Right ventricle myocardium inferior (tissue), 1 donor: ENCODE measurements at regions not wholly inside any gene's neighbourhood (a gene's known extent, or its start where the extent isn't known, plus 50 kb on each side); places are given as distances from the start of the nearest gene placed in this dataset.

Source experiments
- ATAC-seq: fragments of 200-7000 bp; cut with Tn5 transposase; one replicate; pipeline ENCODE4 v1.9.1; 2020; ENCODE audit warnings: mild to moderate bottlenecking, moderate library complexity
- DNase-seq: peaks from one replicate; pipeline ENCODE4 v3.0.0; 2021; ENCODE audit errors: missing footprints
- intact Hi-C: fragments of 100-400 bp; cut with DNase I; formaldehyde crosslinking; loops from one replicate; pipeline ENCODE4 v1.11.0; 2022
- donor health status: DM: no; HTN: yes; CAD: no; lungs with severe emphysema.

DNA sequence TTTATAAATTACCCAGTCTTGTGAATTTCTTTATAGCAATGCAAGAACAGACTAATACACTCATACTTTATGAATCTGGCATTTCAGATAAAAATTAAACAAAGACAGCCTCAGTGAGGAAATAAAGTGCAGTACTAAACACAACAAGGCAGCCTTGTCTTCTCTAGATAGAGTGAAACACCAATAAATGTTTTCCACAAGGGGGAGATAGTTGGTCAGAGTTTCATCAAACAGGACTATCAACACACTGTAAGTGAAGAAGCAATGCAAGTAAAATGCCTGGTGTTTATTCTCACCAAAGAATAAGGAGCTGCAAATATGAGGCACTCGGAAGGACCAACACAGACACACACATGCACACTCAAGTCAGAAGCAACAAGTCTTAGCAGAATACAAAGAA lies 62.8 kb downstream of the FAM9B start:
- intact Hi-C loops = loop anchor here (2.0 kb wide), 1 partner anchor 738 kb away; no protein-coding TSS in a partner anchor
- DNase-seq (no peak), ATAC-seq (no peak)

GRCh38 chrX:8969378-8969777 lies 64.5 kb downstream of the FAM9B start:
- ATAC-seq = no peak
- no peak for DNase-seq
- intact Hi-C loops = no loop called here

GRCh38 chrX:8967461-8967860 lies 66.5 kb downstream of the FAM9B start:
- intact Hi-C loops = no loop called here
- DNase-seq (no peak), ATAC-seq (no peak)

GRCh38 chrX:8960957-8961468 lies 72.9 kb downstream of the FAM9B start:
- no peak for ATAC-seq
- intact Hi-C loops = no loop called here

GRCh38 chrX:8955511-8955910 lies 78.4 kb downstream of the FAM9B start:
- DNase-seq (no peak), ATAC-seq (no peak)
- intact Hi-C loops = no loop called here

More at GRCh38 chrX:8960957-8961468, 72.9 kb downstream of the FAM9B start:
- no peak for DNase-seq

GRCh38 chrX:8946563-8946962 lies 87.4 kb downstream of the FAM9B start:
- intact Hi-C loops = no loop called here

GRCh38 chrX:8939322-8939721 lies 94.6 kb downstream of the FAM9B start:
- intact Hi-C loops = no loop called here
- no peak for DNase-seq
- no peak for ATAC-seq

More at GRCh38 chrX:8946563-8946962, 87.4 kb downstream of the FAM9B start:
- no peak for ATAC-seq
- DNase-seq = no peak

GRCh38 chrX:8927701-8928100 lies 106.2 kb downstream of the FAM9B start:
- ATAC-seq (no peak), DNase-seq (no peak)
- intact Hi-C loops = no loop called here

DNA sequence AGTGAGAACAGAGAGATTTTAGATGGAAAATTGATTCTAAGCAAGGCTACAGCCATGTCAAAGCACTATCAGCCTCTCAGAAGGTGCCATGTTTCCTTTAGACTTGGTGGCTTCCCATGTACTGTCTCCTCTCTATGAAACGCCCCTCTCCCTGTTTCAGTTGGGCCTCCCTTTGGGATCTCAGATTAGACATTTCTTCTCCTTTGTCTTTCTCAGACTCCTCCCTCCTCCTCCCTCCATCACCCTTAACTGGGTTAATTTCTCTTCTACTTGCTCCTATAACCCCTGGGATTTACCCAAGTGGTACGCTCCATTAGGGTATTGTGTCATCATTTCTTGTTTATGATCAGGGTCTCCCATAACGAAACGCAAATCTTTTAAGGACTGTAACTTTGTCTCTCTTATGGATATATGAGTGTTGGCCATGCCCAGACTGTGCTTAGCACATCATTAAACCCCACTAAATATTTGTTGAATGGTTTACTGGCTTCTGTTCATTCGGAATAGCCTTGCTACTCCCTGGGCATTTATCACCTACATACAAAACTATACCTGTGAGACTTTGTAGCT lies 106.8 kb downstream of the FAM9B start:
- intact Hi-C loops = no loop called here
- ATAC-seq (no peak), DNase-seq (no peak)

DNA sequence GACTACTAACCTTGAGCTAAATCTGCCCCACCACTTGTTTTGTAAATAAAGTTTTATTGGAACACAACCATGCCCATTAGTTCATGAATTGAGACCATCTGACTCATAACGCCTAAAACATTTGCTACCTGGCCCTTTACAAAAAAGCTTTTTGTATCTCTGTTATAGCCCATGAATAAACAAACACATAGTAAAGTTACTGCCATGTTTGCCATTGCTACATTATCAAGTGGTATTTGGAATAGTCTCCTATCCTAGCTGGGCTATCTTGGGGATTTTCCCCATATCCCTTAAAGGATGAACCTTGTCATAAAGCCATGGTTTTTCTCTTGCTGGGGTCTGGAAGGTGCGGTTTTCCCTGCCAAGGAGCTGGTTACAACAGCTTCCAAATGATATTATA lies 112.3 kb downstream of the FAM9B start:
- DNase-seq = no peak
- intact Hi-C loops = no loop called here
- ATAC-seq = no peak

DNA sequence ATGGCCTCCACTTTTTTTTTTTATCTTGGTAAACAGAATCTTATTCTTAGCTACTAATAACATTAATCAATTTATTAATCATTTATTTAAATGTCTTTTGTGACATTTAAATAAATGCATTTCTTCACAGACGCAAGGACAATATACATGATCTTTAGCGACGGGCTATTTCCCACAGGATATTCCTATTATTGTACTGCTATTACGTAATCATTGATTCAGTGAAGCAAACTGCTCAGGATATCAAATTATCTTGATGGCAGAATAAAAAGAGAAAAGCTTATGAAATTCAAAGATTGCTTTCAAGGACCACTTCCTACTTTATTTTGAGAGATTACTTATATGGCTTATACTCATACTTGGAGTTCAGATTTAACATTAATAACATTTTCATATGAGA lies 114.1 kb downstream of the FAM9B start:
- ATAC-seq = no peak
- intact Hi-C loops = no loop called here
- no peak for DNase-seq

DNA sequence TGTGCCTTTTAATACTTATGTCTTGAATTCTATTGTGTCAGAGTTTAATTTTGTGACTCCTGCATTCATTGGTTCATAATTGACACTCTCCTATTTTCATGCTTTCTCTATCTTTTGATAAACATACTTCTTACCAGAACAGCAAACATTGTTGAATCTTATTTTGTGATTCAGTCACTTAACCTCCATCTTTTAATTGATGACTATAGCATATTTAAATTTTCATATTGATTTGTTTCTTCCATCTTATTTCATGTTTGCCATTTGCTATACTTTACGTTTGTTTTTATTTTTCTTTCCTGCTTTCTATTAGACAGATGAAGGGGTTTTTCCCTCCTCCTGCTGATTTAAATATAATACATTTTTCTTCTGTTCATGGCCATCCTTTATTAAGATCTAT lies 115.5 kb upstream of the FAM9A start:
- DNase-seq (no peak), ATAC-seq (no peak)
- intact Hi-C loops = no loop called here

- DNase-seq = no peak
- intact Hi-C loops = no loop called here
- ATAC-seq = no peak
These were observed 113.5 kb upstream of the FAM9A start for GRCh38 chrX:8914681-8915080.

DNA sequence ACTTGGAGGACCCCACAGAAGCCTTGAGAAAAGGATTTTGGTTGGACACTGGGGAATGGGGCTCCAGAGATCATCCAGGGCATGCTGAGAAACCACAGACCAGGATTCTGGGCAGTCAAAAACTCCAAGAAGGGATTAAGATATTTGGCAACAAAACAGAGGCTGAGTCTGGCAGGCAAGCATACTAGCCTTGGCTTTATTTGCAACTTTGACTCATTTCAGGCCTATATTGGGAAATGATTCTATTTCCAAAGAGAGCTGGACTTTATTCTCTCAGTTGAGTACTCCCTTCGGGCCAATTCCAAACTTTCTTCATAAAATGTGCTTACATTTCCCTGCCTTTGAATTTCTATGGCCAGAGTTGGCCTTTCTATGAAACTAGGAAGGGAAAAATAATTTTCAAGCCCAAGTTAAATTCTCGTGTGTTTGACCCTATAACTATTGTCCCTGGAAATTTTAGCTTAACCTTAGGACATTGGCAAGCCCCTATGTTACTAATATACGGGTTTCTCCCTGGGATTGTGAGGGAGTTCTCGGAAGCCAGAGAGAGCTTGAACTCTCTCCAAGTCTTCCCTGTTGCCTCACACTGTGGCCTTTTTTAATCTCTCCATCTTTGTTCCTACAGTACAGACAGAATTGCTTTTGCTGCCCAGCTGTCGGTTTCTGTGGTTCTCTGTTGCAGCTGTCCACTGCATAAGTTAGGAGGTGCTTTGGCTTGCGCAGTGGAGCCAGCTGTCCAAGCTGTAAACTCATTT lies 112.6 kb upstream of the FAM9A start:
- intact Hi-C loops = no loop called here
- ATAC-seq (peak; percentile 92), DNase-seq (no peak)

DNA sequence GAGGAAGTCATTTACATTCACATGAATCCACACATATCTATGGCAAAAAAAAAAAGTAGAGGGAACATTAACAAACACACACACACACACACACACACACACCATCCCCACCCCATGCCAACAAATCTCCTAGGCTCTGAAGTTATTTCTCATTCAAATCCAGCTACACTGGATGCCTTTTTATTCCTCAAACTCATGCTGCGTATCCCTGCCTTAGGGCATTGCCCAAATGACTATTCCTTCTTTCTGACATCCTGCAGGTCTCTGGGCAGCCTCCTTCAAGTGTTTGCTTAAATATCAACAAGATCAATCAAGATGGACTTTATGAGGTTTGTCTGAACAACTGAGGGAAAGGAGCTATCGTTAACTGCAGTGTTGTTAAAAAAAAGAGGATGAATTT lies 106.5 kb upstream of the FAM9A start:
- DNase-seq = no peak
- ATAC-seq = no peak
- intact Hi-C loops = no loop called here

GRCh38 chrX:8906299-8906938 lies 105.2 kb upstream of the FAM9A start:
- ATAC-seq (peak; percentile 42), DNase-seq (no peak)
- intact Hi-C loops = no loop called here

GRCh38 chrX:8897259-8897658 lies 96.1 kb upstream of the FAM9A start:
- DNase-seq (no peak), ATAC-seq (no peak)
- intact Hi-C loops = no loop called here

DNA sequence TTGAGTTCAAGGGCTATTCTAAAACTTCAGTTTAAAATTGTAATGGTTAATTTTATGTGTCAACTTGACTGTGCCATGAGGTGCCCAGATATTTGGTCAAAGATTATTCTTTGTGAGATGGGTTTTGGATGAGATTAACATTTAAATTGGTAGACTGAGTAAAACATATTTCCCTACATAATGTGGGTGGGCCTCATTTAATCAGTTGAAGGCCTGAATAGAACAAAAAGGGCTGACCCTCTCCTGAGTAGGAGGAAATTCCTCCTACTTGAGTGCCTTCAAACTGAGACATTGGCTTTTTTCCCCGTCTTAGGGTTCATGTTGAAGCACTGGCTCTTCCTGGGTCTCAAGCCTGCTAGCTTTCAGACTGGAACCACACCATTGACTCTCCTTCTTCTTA lies 89.6 kb upstream of the FAM9A start:
- intact Hi-C loops = no loop called here
- DNase-seq (no peak), ATAC-seq (no peak)

GRCh38 chrX:8887004-8887403 lies 85.8 kb upstream of the FAM9A start:
- no peak for ATAC-seq
- no peak for DNase-seq
- intact Hi-C loops = no loop called here

- DNase-seq = no peak
- ATAC-seq = no peak
- intact Hi-C loops = no loop called here
These were observed 78.6 kb upstream of the FAM9A start for GRCh38 chrX:8879750-8880149.
